ENCODE measurements at regions not wholly inside any gene's neighbourhood (a gene's known extent, or its start where the extent isn't known, plus 50 kb on each side); places are given as distances from the start of the nearest gene placed in this dataset.

DNA sequence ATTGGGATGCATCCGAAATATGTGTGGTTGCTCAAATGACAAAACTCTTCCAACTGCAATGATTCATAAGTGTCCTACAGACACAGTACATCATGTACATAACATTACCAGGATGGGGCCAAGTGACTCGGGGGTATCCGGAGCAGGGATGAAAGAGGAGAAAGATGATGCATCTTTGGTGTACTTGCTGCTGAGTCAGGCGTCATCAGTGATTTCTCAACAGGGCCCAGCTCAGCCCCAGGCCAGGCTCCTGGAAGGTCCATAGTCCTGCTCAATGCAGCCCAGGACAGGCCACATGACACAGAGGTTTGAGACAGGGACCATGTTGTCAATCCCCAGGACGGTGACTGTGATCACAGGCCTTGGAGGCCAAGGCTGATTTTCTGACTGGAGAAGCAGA, 59.3 kb downstream of the GGTLC2 start:
- TF ChIP-seq, protein P1, sequence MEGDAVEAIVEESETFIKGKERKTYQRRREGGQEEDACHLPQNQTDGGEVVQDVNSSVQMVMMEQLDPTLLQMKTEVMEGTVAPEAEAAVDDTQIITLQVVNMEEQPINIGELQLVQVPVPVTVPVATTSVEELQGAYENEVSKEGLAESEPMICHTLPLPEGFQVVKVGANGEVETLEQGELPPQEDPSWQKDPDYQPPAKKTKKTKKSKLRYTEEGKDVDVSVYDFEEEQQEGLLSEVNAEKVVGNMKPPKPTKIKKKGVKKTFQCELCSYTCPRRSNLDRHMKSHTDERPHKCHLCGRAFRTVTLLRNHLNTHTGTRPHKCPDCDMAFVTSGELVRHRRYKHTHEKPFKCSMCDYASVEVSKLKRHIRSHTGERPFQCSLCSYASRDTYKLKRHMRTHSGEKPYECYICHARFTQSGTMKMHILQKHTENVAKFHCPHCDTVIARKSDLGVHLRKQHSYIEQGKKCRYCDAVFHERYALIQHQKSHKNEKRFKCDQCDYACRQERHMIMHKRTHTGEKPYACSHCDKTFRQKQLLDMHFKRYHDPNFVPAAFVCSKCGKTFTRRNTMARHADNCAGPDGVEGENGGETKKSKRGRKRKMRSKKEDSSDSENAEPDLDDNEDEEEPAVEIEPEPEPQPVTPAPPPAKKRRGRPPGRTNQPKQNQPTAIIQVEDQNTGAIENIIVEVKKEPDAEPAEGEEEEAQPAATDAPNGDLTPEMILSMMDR (IDR thresholded peaks at IDR 0.05; ENCODE audit: insufficient read depth, low read length, missing control alignments): no peak

DNA sequence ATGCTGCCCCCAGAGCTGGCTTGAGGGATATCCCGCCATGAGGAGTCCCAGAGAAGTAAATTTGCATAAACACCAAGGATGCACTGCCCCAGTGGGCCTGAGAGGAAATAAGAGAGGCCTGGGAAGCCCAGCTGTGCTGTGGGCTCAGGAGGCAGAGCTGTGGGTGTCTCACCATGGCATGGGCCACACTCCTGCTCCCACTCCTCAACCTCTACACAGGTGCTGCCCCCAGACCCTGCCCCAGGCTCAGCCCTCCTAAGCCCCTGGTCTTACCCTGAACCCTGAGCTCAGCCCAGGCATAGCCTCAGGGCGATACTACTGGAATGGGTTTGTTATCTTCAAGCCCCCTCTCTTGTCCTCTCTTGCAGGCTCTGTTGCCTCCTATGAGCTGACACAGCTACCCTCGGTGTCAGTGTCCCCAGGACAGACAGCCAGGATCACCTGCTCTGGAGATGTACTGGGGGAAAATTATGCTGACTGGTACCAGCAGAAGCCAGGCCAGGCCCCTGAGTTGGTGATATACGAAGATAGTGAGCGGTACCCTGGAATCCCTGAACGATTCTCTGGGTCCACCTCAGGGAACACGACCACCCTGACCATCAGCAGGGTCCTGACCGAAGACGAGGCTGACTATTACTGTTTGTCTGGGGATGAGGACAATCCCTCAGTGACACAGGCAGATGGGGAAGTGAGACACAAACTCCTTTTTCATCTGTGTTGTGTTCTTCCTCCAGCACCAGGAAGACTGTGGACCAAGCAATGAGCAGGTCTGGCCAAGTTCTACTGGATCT, 59.9 kb downstream of the GGTLC2 start:
- POLR2A ChIA-PET: no interaction called here
- DNase-seq (ENCODE audit: low read depth, low spot score): no peak
- no peak overlapping the region for H3K4me3 ChIP-seq (ENCODE audit: low read depth, low read length)
- CTCF ChIA-PET: interaction anchor here (1.3 to 1.5 kb wide), 3 partner anchors 12 to 17 kb away, joined by 4 to 5 read pairs (median 4); no protein-coding TSS in a partner anchor
- TF ChIP-seq, protein P1 (IDR thresholded peaks at IDR 0.05; ENCODE audit: insufficient read depth, low read length, missing control alignments): no peak

More for the DNA sequence above, 59.3 kb downstream of the GGTLC2 start:
- no peak for DNase-seq (ENCODE audit: low read depth, low spot score)
- no peak overlapping the region for H3K4me3 ChIP-seq (ENCODE audit: low read depth, low read length)
- ChIA-PET POLR2A (no interaction called here), CTCF (interaction anchor here (1.1 to 1.5 kb wide), 4 partner anchors 8 to 19 kb away, joined by 3 to 5 read pairs (median 4); no protein-coding TSS in a partner anchor)

DNA sequence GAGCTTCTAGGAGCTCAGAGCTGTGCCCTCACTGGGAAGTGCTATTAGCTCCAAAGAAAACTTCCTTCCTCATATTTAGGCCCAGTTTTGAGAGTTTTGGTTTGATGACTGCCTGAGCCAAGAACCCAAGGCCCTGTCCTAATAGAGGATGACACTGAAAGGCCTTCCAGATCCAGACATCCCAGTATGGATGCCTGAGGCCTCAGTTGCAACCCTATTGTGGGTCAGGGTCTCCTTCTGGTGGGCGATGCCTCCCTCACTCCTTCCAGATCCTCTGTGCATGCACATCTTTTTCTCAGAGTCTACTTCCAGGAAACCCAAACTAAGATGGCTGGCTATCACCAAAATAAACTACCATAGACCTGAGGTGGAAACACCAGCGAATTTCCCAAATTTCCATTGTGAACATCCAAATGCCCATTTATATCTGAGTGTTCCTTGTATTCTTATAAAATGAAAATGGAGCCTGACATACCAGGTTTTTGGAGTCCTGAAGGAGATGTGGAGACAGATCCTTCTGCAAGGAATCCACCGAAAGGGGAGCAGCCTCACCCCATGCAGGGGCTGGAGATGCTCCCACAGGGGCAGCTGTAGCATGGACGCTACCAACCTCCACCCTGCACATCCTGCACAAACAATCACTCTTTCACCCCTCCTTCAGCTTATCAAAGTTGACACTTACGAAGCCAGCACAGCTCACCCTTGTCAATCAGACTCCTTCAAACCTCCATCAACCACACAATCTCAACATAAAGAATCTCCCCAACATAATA, 61.1 kb downstream of the GGTLC2 start:
- CTCF ChIA-PET: interaction anchor here (1.3 to 2.1 kb wide), 2 partner anchors 18 to 39 kb away, joined by 4 to 7 read pairs; no protein-coding TSS in a partner anchor
- DNase-seq (ENCODE audit: low read depth, low spot score): no peak
- POLR2A ChIA-PET: no interaction called here
- no peak overlapping the region for H3K4me3 ChIP-seq (ENCODE audit: low read depth, low read length)
- TF ChIP-seq, protein P1 (IDR thresholded peaks at IDR 0.05; ENCODE audit: insufficient read depth, low read length, missing control alignments): no peak

DNA sequence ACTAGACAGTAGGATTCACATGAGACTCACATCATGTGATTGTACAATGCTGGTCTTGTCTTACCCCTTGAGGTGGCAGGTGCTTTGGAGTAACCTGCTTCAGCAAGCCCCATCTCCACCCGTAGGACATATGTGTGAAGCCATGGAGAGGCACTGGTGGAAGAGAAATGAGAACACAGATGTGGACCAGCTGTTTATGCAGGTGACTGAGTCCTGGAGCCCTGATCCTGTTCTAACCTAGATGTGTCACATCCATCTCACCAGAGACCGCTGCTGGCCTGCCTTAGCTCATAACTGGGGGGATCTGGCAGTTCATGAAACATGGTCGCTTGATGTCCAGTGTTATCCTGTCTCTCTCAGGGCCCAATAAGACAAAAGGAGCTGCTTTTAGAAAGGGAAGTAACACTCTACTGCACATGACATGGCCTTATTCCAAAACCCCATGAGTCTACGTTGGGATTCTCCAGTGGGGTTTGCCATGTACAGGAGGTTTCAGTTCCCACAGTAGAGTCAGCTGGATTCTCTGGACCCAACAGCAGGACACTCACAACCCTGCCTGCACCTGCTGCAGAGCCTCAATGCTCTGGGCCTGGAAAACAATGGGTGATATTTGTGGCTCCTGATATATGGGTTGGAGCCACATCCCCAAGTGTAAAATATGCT, 62.0 kb downstream of the GGTLC2 start:
- POLR2A ChIA-PET: no interaction called here

DNA sequence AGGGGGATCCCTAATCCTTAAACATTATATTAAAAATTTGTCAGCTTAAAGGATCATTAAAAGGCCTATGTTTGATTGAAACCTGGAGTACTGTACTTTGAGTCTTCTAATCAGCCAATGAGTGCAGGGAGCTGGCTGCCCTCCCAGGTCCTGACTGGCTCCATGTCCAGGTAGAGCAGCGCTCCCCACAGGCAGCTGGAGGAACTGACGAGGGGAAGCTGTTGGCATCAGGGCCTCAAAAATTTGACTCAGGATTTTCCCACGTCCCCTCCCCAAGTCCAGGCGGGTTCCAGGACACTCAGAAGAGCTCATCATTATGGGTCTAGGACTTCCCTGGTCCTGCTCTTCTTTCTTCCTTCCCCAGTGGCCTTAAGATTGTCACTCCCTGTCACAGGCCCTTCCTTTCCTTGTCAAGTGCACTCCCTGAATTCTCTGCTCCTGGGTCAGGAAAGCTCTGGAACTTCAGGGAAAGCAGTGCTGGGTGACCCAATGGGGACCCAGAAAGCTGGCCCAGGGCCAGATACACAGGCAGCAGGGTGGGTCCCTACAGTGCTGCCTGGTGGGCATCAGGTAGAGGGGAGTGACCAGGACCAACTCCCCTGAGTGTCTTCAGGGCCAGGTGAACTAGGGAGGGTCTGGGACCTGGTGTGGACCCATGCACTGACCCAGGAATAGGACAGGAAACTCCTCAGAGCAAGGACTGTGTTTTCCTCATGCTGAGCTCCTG, 65.5 kb downstream of the GGTLC2 start:
- H3K4me3 ChIP-seq (ENCODE audit: low read depth, low read length): no peak overlapping the region
- TF ChIP-seq, protein P1 (IDR thresholded peaks at IDR 0.05; ENCODE audit: insufficient read depth, low read length, missing control alignments): no peak
- DNase-seq (ENCODE audit: low read depth, low spot score): no peak
- ChIA-PET POLR2A (no interaction called here), CTCF (interaction anchor here (0.9 to 3.0 kb wide), 16 partner anchors 9 to 285 kb away, joined by 3 to 22 read pairs (median 4); no protein-coding TSS in a partner anchor)

More for the DNA sequence above, 62.0 kb downstream of the GGTLC2 start:
- TF ChIP-seq, protein P1 (IDR thresholded peaks at IDR 0.05; ENCODE audit: insufficient read depth, low read length, missing control alignments): no peak
- H3K4me3 ChIP-seq (ENCODE audit: low read depth, low read length): no peak overlapping the region
- CTCF ChIA-PET: interaction anchor here (1.0 to 2.1 kb wide), 3 partner anchors 13 to 119 kb away, joined by 3 to 7 read pairs (median 4); no protein-coding TSS in a partner anchor
- no peak for DNase-seq (ENCODE audit: low read depth, low spot score)

Data from AG04449 (cell line).